HCT116 (cell line): ENCODE measurements at regions not wholly inside any gene's neighbourhood (a gene's known extent, or its start where the extent isn't known, plus 50 kb on each side); places are given as distances from the start of the nearest gene placed in this dataset.

Experiments used
- ATAC-seq: fragments of 200-7000 bp; cut with Tn5 transposase; 2 replicates; pipeline ENCODE4 v1.9.1; 2020; ENCODE audit warnings: mild to moderate bottlenecking, moderate library complexity
- BruUV-seq: library from RNA; stranded (reverse); fragments of 400-500 nt; replicated peaks from 2 replicates; lab custom pipeline; 2021; lab: Mats Ljungman, UMichigan
- CTCF ChIA-PET: fragments of 300-600 bp; sonication (Branson Sonifier 250); formaldehyde crosslinking; loops from one replicate; lab custom pipeline; 2021; ENCODE audit warnings: antibody characterized with exemption; lab: Charles Lee
- POLR2A ChIA-PET: fragments of 300-600, 350-600 bp; sonication (Branson Sonifier 250); formaldehyde crosslinking; loops from one replicate; lab custom pipeline; 2021; ENCODE audit warnings: antibody characterized with exemption; lab: Charles Lee
- RAD21 ChIA-PET, 2 experiments: fragments of 300-600 bp; sonication (Branson Sonifier 250); formaldehyde crosslinking; loops; one replicate each; lab custom pipeline; 2023; ENCODE audit warnings: low total read pairs in 2 of 2; ENCODE audit not compliant: uncharacterized antibody in 2 of 2, unreplicated experiment in 2 of 2, low non-redundant PET in 1 of 2; lab: Charles Lee
- DNase-seq: peaks from one replicate; pipeline ENCODE4 v3.0.0-alpha.2; 2010; ENCODE audit warnings: low read depth, low spot score
- H2AFZ ChIP-seq: fragments of 200-600 bp; shearing (Covaris generic), sonication (generic); 2 replicates; pipeline ENCODE4 v1.6.1; 2017; ENCODE audit warnings: low read depth, mixed run types, mixed read lengths, antibody characterized with exemption, low read length; ENCODE audit not compliant: poor library complexity, severe bottlenecking
- H3K27ac ChIP-seq: 2 replicates; pipeline ENCODE4 v1.5.1; 2012; ENCODE audit warnings: low read depth, low read length
- H3K27me3 ChIP-seq: fragments of 200-600 bp; sonication (generic); 2 replicates; pipeline ENCODE4 v1.6.1; 2016; ENCODE audit warnings: mixed run types, low read length, mixed read lengths; ENCODE audit not compliant: insufficient read depth
- H3K36me3 ChIP-seq, 2 experiments: fragments of 200-500 bp in 1 of 2; fragments of 200-600 bp in 1 of 2; sonication (Bioruptor generic) in 1 of 2; sonication (generic) in 1 of 2; 2 replicates each; pipeline versions ENCODE4 v1.5.1 to v1.6.1; 2014 to 2016; ENCODE audit warnings: low read length in 2 of 2, inconsistent platforms in 1 of 2, mixed read lengths in 1 of 2, mixed run types in 1 of 2; ENCODE audit not compliant: insufficient read depth in 2 of 2, control insufficient read depth in 1 of 2
- H3K4me1 ChIP-seq, 2 experiments: fragments of 200-600 bp in 1 of 2; sonication (generic) in 1 of 2; 2 replicates each; pipeline versions ENCODE4 v1.5.1 to v1.6.1; 2012 to 2017; ENCODE audit warnings: low read length in 2 of 2, inconsistent platforms in 1 of 2, mild to moderate bottlenecking in 1 of 2, mixed read lengths in 1 of 2, mixed run types in 1 of 2, moderate library complexity in 1 of 2; ENCODE audit not compliant: insufficient read depth in 2 of 2, control insufficient read depth in 1 of 2
- H3K4me2 ChIP-seq: fragments of 200-600 bp; sonication (generic); 2 replicates; pipeline ENCODE4 v1.6.1; 2017; ENCODE audit warnings: mixed run types, low read length, mixed read lengths
- H3K4me3 ChIP-seq, 2 experiments: fragments of 200-600 bp in 1 of 2; sonication (generic) in 1 of 2; replicated peaks in 1 of 2; 2 replicates each; pipeline ENCODE4 v1.5.1; 2011 to 2016; ENCODE audit warnings: low read length in 2 of 2, control low read depth in 1 of 2, low read depth in 1 of 2, mild to moderate bottlenecking in 1 of 2, mixed read lengths in 1 of 2, mixed run types in 1 of 2
- H3K79me2 ChIP-seq: fragments of 200-600 bp; sonication (generic); 2 replicates; pipeline ENCODE4 v1.6.1; 2017; ENCODE audit warnings: mild to moderate bottlenecking, mixed run types, low read length, moderate library complexity, mixed read lengths; ENCODE audit not compliant: insufficient read depth
- H3K9ac ChIP-seq: fragments of 200-600 bp; sonication (generic); 2 replicates; pipeline ENCODE4 v1.6.1; 2016; ENCODE audit warnings: low read length, mixed read lengths
- H3K9me2 ChIP-seq: fragments of 200-600 bp; sonication (generic), shearing (Covaris generic); 2 replicates; pipeline ENCODE4 v1.6.1; 2017; ENCODE audit warnings: mixed run types, mild to moderate bottlenecking, moderate library complexity; ENCODE audit not compliant: insufficient read depth
- H3K9me3 ChIP-seq, 2 experiments: fragments of 200-500 bp in 1 of 2; fragments of 200-600 bp in 1 of 2; sonication (Bioruptor generic) in 1 of 2; sonication (generic) in 1 of 2; 2 replicates each; pipeline ENCODE4 v1.6.1; 2014 to 2017; ENCODE audit warnings: low read length in 2 of 2, mixed read lengths in 2 of 2, inconsistent platforms in 1 of 2, low read depth in 1 of 2, mild to moderate bottlenecking in 1 of 2, mixed run types in 1 of 2, moderate library complexity in 1 of 2; ENCODE audit not compliant: control insufficient read depth in 1 of 2, insufficient read depth in 1 of 2
- H4K20me1 ChIP-seq: fragments of 200-600 bp; sonication (generic), shearing (Covaris generic); 2 replicates; pipeline ENCODE4 v1.6.1; 2017; ENCODE audit warnings: mixed run types, mild to moderate bottlenecking, moderate library complexity; ENCODE audit not compliant: insufficient read depth
- CBX3 ChIP-seq: IDR thresholded peaks from 2 replicates; pipeline ENCODE4 v1.6.1; 2012; ENCODE audit warnings: low read depth
- CEBPB ChIP-seq: IDR thresholded peaks from 2 replicates; pipeline ENCODE4 v1.6.1; 2012; ENCODE audit warnings: low read depth
- EGR1 ChIP-seq: IDR thresholded peaks from 2 replicates; pipeline ENCODE4 v1.6.1; 2012; ENCODE audit warnings: low read depth
- ELF1 ChIP-seq: IDR thresholded peaks from 2 replicates; pipeline ENCODE4 v1.6.1; 2012; ENCODE audit warnings: low read depth, borderline replicate concordance
- EZH2 ChIP-seq: fragments of 200-600 bp; sonication (generic); IDR thresholded peaks from 2 replicates; pipeline ENCODE4 v1.6.1; 2017; ENCODE audit warnings: antibody characterized with exemption, mixed run types
- POLR2A ChIP-seq: IDR thresholded peaks from 2 replicates; pipeline ENCODE4 v1.7.0; 2011; ENCODE audit warnings: borderline replicate concordance; ENCODE audit not compliant: insufficient read depth, insufficient read length; ENCODE audit errors: extremely low read depth
- RAD21 ChIP-seq: IDR thresholded peaks from 2 replicates; pipeline ENCODE4 v1.6.1; 2012; ENCODE audit warnings: low read depth, mild to moderate bottlenecking
- REST ChIP-seq: IDR thresholded peaks from 2 replicates; pipeline ENCODE4 v1.6.1; 2012; ENCODE audit warnings: low read depth
- SP1 ChIP-seq: IDR thresholded peaks from 2 replicates; pipeline ENCODE4 v1.6.1; 2012; ENCODE audit warnings: low read depth
- SRF ChIP-seq: IDR thresholded peaks from 2 replicates; pipeline ENCODE4 v1.6.1; 2012; ENCODE audit warnings: low read depth
- TCF7L2 ChIP-seq: IDR thresholded peaks from 2 replicates; pipeline ENCODE4 v1.7.0; 2011; ENCODE audit warnings: borderline replicate concordance, inconsistent platforms; ENCODE audit not compliant: insufficient read depth, insufficient read length; ENCODE audit errors: extremely low read depth
- YY1 ChIP-seq: IDR thresholded peaks from 2 replicates; pipeline ENCODE4 v1.6.1; 2011; ENCODE audit warnings: low read length, low read depth, moderate library complexity, mild to moderate bottlenecking; ENCODE audit not compliant: insufficient replicate concordance; ENCODE audit errors: extremely low read depth
- ZBTB33 ChIP-seq: IDR thresholded peaks from 2 replicates; pipeline ENCODE4 v1.6.1; 2011; ENCODE audit warnings: mild to moderate bottlenecking, low read length, moderate library complexity; ENCODE audit not compliant: insufficient replicate concordance; ENCODE audit errors: extremely low read depth
- ZFX ChIP-seq: fragments of 450-650 bp; IDR thresholded peaks from 2 replicates; pipeline ENCODE4 v1.6.1; 2017
- ZNF274 ChIP-seq: fragments of 200-500 bp; sonication (Bioruptor generic); IDR thresholded peaks from 2 replicates; pipeline ENCODE4 v1.6.1; 2014; ENCODE audit warnings: mild to moderate bottlenecking, low read depth, low read length, inconsistent platforms
- intact Hi-C: fragments of 100-400 bp; cut with micrococcal nuclease; formaldehyde crosslinking; loops from 2 replicates; pipeline ENCODE4 v1.10.0; 2022
- TF ChIP-seq, protein P1 (sequence below): IDR thresholded peaks from 2 replicates; pipeline ENCODE4 v1.6.1; 2012
- TF ChIP-seq, protein P2 (sequence below): IDR thresholded peaks from 2 replicates; pipeline ENCODE4 v1.6.1; 2012

GRCh38 chr16:61263400-61263799, 772.8 kb downstream of the CDH8 start:
- POLR2A ChIA-PET: no interaction called here
- H2AFZ ChIP-seq: no peak overlapping the region
- H4K20me1 ChIP-seq: no peaks in the 10 kb centered on the region
- H3K27me3 ChIP-seq: no peaks in the 10 kb centered on the region
- intact Hi-C loops: no loop called here
- H3K9me3 ChIP-seq: peaks cover 3 to 16% of the 10 kb centered on the region in 2 experiments; a peak in 3 of 4 replicates
- TF ChIP-seq CEBPB: no peak
- no peak for TF ChIP-seq SRF
- no peak for TF ChIP-seq ZBTB33
- TF ChIP-seq SP1: no peak
- TF ChIP-seq, protein P1, sequence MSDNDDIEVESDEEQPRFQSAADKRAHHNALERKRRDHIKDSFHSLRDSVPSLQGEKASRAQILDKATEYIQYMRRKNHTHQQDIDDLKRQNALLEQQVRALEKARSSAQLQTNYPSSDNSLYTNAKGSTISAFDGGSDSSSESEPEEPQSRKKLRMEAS: no peak
- TF ChIP-seq EZH2: no peak
- TF ChIP-seq YY1: no peak
- TF ChIP-seq EGR1: no peak
- no peak for TF ChIP-seq REST
- no peak for TF ChIP-seq ELF1
- TF ChIP-seq ZFX: no peak
- TF ChIP-seq ZNF274: no peak
- no peak for TF ChIP-seq CBX3
- TF ChIP-seq, protein P2, sequence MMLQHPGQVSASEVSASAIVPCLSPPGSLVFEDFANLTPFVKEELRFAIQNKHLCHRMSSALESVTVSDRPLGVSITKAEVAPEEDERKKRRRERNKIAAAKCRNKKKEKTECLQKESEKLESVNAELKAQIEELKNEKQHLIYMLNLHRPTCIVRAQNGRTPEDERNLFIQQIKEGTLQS: no peak
- no peak for TF ChIP-seq TCF7L2
- TF ChIP-seq RAD21: no peak
- no peak for TF ChIP-seq POLR2A
- RAD21 ChIA-PET: no interaction called here
- no peak for DNase-seq
- H3K4me1 ChIP-seq: no peaks in the 10 kb centered on the region
- H3K36me3 ChIP-seq: no peaks in the 10 kb centered on the region
- H3K27ac ChIP-seq: no peak overlapping the region
- H3K4me2 ChIP-seq: no peak overlapping the region
- CTCF ChIA-PET: no interaction called here
- ATAC-seq: no peak
- no peak overlapping the region for H3K4me3 ChIP-seq
- no TSS peak for BruUV-seq
- H3K79me2 ChIP-seq: no peaks in the 10 kb centered on the region
- no peaks in the 10 kb centered on the region for H3K9me2 ChIP-seq
- no peak overlapping the region for H3K9ac ChIP-seq
